CD4-positive, alpha-beta T cell (primary cell): ENCODE measurements at regions not wholly inside any gene's neighbourhood (a gene's known extent, or its start where the extent isn't known, plus 50 kb on each side); places are given as distances from the start of the nearest gene placed in this dataset.
"Not testable (repeated sequence)": the region's sequence is repeated elsewhere in the genome, so short reads cannot be mapped to it uniquely, and the experiment has no call there.

Experiments used
- ATAC-seq: fragments of 200-7000 bp; cut with Tn5 transposase; one replicate; pipeline ENCODE4 v1.10.0; 2022; ENCODE audit warnings: mild to moderate bottlenecking; ENCODE audit not compliant: poor library complexity
- CTCF ChIA-PET: fragments of 350-600 bp; sonication (Branson Sonifier 250); formaldehyde crosslinking; loops from one replicate; lab custom pipeline; 2021; ENCODE audit warnings: antibody characterized with exemption, inconsistent platforms; lab: Charles Lee
- POLR2A ChIA-PET: fragments of 350-600 bp; sonication (Branson Sonifier 250); formaldehyde crosslinking; loops from one replicate; lab custom pipeline; 2021; ENCODE audit warnings: antibody characterized with exemption, inconsistent platforms; lab: Charles Lee
- DNase-seq, 14 experiments: peaks; one replicate each; pipeline ENCODE4 v3.0.0-alpha.2; 2013 to 2020; ENCODE audit warnings: mixed read lengths in 2 of 14
- H3K27ac ChIP-seq, 2 donors: one replicate each; pipeline versions ENCODE4 v1.5.1 to v1.7.0; 2013; ENCODE audit warnings: low read length in 2 of 2, low read depth in 1 of 2, mild to moderate bottlenecking in 1 of 2
- H3K27me3 ChIP-seq, 2 experiments: 1 replicate in 1 of 2; 2 replicates in 1 of 2; pipeline versions ENCODE4 v1.6.1 to v1.7.0; 2013; ENCODE audit warnings: low read length in 2 of 2, control low read depth in 1 of 2, mild to moderate bottlenecking in 1 of 2, moderate library complexity in 1 of 2; ENCODE audit not compliant: insufficient read depth in 2 of 2, control insufficient read depth in 1 of 2
- H3K36me3 ChIP-seq: one replicate; pipeline ENCODE4 v1.6.1; 2013; ENCODE audit warnings: low read length, control low read depth; ENCODE audit not compliant: insufficient read depth
- H3K4me1 ChIP-seq: one replicate; pipeline ENCODE4 v1.6.1; 2013; ENCODE audit warnings: low read length, control low read depth; ENCODE audit not compliant: insufficient read depth
- H3K4me3 ChIP-seq: one replicate; pipeline ENCODE4 v1.5.1; 2013; ENCODE audit warnings: mild to moderate bottlenecking, low read length, moderate library complexity
- H3K9me3 ChIP-seq, 2 experiments: 1 replicate in 1 of 2; 2 replicates in 1 of 2; pipeline versions ENCODE4 v1.6.1 to v1.7.0; 2013; ENCODE audit warnings: low read length in 2 of 2, mild to moderate bottlenecking in 2 of 2, control low read depth in 1 of 2, moderate library complexity in 1 of 2; ENCODE audit not compliant: control insufficient read depth in 1 of 2, insufficient read depth in 1 of 2
- H3K27ac Mint-ChIP-seq: one replicate; pipeline ENCODE4 v1.8.0; 2020; ENCODE audit warnings: mixed read lengths
- H3K27me3 Mint-ChIP-seq: one replicate; pipeline ENCODE4 v1.8.0; 2021; ENCODE audit warnings: mixed read lengths
- H3K36me3 Mint-ChIP-seq: one replicate; pipeline ENCODE4 v1.8.0; 2021; ENCODE audit warnings: low read depth, mixed read lengths
- H3K4me1 Mint-ChIP-seq: one replicate; pipeline ENCODE4 v1.8.0; 2021; ENCODE audit warnings: low read depth, mixed read lengths
- H3K4me3 Mint-ChIP-seq: one replicate; pipeline ENCODE4 v1.8.0; 2020; ENCODE audit warnings: mild to moderate bottlenecking, mixed read lengths
- H3K9me3 Mint-ChIP-seq: one replicate; pipeline ENCODE4 v1.8.0; 2020; ENCODE audit warnings: mixed read lengths
- CTCF ChIP-seq: fragments of 200-600 bp; IDR thresholded peaks from one replicate; pipeline ENCODE4 v1.8.0; 2022; ENCODE audit warnings: antibody characterized with exemption, mild to moderate bottlenecking
- intact Hi-C, 2 experiments: fragments of 100-400 bp; cut with DNase I in 1 of 2; cut with micrococcal nuclease in 1 of 2; formaldehyde crosslinking; loops; one replicate each; pipeline versions ENCODE4 v1.15.1 to v1.9.0; 2023 to 2025; cut with DNase I, micrococcal nuclease

GRCh38 chr20:53809217-53809616 lies 215.6 kb upstream of the ZNF217 start:
- Mint-ChIP-seq H3K36me3 (no peaks in the 10 kb centered on the region), H3K27me3 (no peaks in the 10 kb centered on the region), H3K4me1 (peaks cover 6% of the 10 kb centered on the region), H3K27ac (no peak overlapping the region), H3K4me3 (no peak overlapping the region), H3K9me3 (no peaks in the 10 kb centered on the region)
- Histone ChIP-seq H3K4me1 (no peaks in the 10 kb centered on the region), H3K27ac (no peak overlapping the region), H3K36me3 (no peaks in the 10 kb centered on the region), H3K9me3 (no peaks in the 10 kb centered on the region), H3K27me3 (no peaks in the 10 kb centered on the region), H3K4me3 (no peak overlapping the region)
- ChIA-PET POLR2A (no interaction called here), CTCF (interaction anchor here (0.6 to 1.4 kb wide), 2 partner anchors 9 to 27 kb away, joined by 3 read pairs; no protein-coding TSS in a partner anchor)
- intact Hi-C loops: no loop called here
- ATAC-seq: no peak
- TF ChIP-seq CTCF: no peak
- DNase-seq: no peak

- Histone ChIP-seq H3K4me3 (no peak overlapping the region), H3K9me3 (no peaks in the 10 kb centered on the region), H3K27me3 (no peaks in the 10 kb centered on the region), H3K4me1 (no peaks in the 10 kb centered on the region), H3K27ac (no peak overlapping the region), H3K36me3 (no peaks in the 10 kb centered on the region)
- H3K9me3 Mint-ChIP-seq: no peaks in the 10 kb centered on the region
- H3K4me3 Mint-ChIP-seq: no peak overlapping the region
- peaks cover 2% of the 10 kb centered on the region for H3K4me1 Mint-ChIP-seq
- intact Hi-C loops: no loop called here
- no peaks in the 10 kb centered on the region for H3K27me3 Mint-ChIP-seq
- H3K27ac Mint-ChIP-seq: no peak overlapping the region
- H3K36me3 Mint-ChIP-seq: no peaks in the 10 kb centered on the region
- DNase-seq: no peak
- POLR2A ChIA-PET: no interaction called here
- ATAC-seq: no peak
- TF ChIP-seq CTCF: no peak
- CTCF ChIA-PET: interaction anchor here (1.4 kb wide), 1 partner anchor 9 kb away, joined by 3 read pairs; no protein-coding TSS in a partner anchor
These were observed 215.1 kb upstream of the ZNF217 start for GRCh38 chr20:53808733-53809132.

- H3K36me3 ChIP-seq, H3K27ac ChIP-seq, H3K9me3 Mint-ChIP-seq, DNase-seq, H3K27me3 Mint-ChIP-seq, H3K4me1 Mint-ChIP-seq, H3K27me3 ChIP-seq, H3K4me3 ChIP-seq, intact Hi-C loops, H3K4me1 ChIP-seq, H3K9me3 ChIP-seq, H3K4me3 Mint-ChIP-seq, POLR2A ChIA-PET, H3K36me3 Mint-ChIP-seq, H3K27ac Mint-ChIP-seq, ATAC-seq: not testable (repeated sequence)
- CTCF ChIA-PET: interaction anchor here (1.4 kb wide), 1 partner anchor 9 kb away, joined by 3 read pairs; no protein-coding TSS in a partner anchor
These were observed 214.7 kb upstream of the ZNF217 start for GRCh38 chr20:53808302-53808701.

GRCh38 chr20:53806683-53807401 lies 213.2 kb upstream of the ZNF217 start:
- Mint-ChIP-seq H3K9me3 (no peaks in the 10 kb centered on the region), H3K4me1 (no peaks in the 10 kb centered on the region), H3K4me3 (no peak overlapping the region), H3K27ac (no peak overlapping the region), H3K27me3 (no peaks in the 10 kb centered on the region), H3K36me3 (no peaks in the 10 kb centered on the region)
- POLR2A ChIA-PET: no interaction called here
- DNase-seq: no peak
- Histone ChIP-seq H3K4me3 (no peak overlapping the region), H3K36me3 (no peaks in the 10 kb centered on the region), H3K27ac (no peak overlapping the region), H3K9me3 (no peaks in the 10 kb centered on the region), H3K27me3 (no peaks in the 10 kb centered on the region), H3K4me1 (no peaks in the 10 kb centered on the region)
- intact Hi-C loops: no loop called here
- TF ChIP-seq CTCF: no peak
- CTCF ChIA-PET: no interaction called here
- ATAC-seq: no peak
